Mucosa of rectum (tissue), 2 donors: ENCODE measurements at regions not wholly inside any gene's neighbourhood (a gene's known extent, or its start where the extent isn't known, plus 50 kb on each side); places are given as distances from the start of the nearest gene placed in this dataset.
"Not testable (repeated sequence)": the region's sequence is repeated elsewhere in the genome, so short reads cannot be mapped to it uniquely, and the experiment has no call there.

Experiments
- H3K27ac ChIP-seq, 2 donors: one replicate each; pipeline ENCODE4 v1.7.0; 2013; ENCODE audit warnings: inconsistent platforms in 2 of 2, low read depth in 2 of 2, low read length in 2 of 2
- H3K27me3 ChIP-seq, 2 donors: one replicate each; pipeline ENCODE4 v1.7.0; 2013; ENCODE audit warnings: low read length in 2 of 2; ENCODE audit not compliant: control insufficient read depth in 2 of 2, insufficient read depth in 2 of 2
- H3K36me3 ChIP-seq, 2 donors: one replicate each; pipeline ENCODE4 v1.7.0; 2013; ENCODE audit warnings: low read length in 2 of 2; ENCODE audit not compliant: control insufficient read depth in 2 of 2, insufficient read depth in 2 of 2
- H3K4me1 ChIP-seq, 2 donors: one replicate each; pipeline ENCODE4 v1.7.0; 2013; ENCODE audit warnings: low read length in 2 of 2, mild to moderate bottlenecking in 1 of 2; ENCODE audit not compliant: control insufficient read depth in 2 of 2, insufficient read depth in 2 of 2
- H3K4me3 ChIP-seq, 2 donors: one replicate each; pipeline ENCODE4 v1.7.0; 2013; ENCODE audit warnings: low read length in 2 of 2
- H3K9ac ChIP-seq, 2 donors: one replicate each; pipeline ENCODE4 v1.7.0; 2013; ENCODE audit warnings: low read length in 2 of 2, low read depth in 1 of 2, mild to moderate bottlenecking in 1 of 2
- H3K9me3 ChIP-seq, 2 donors: one replicate each; pipeline ENCODE4 v1.7.0; 2013; ENCODE audit warnings: low read length in 2 of 2; ENCODE audit not compliant: control insufficient read depth in 2 of 2
- donor health status: healthy.
- donor health status: Normal muscosa, but diverticular disease.

GRCh38 chr12:87413784-87414183, 615.4 kb downstream of the C12orf50 start:
- Histone ChIP-seq H3K4me1 (no peaks in the 10 kb centered on the region), H3K27ac (no peak overlapping the region), H3K36me3 (no peaks in the 10 kb centered on the region), H3K4me3 (no peak overlapping the region), H3K27me3 (no peaks in the 10 kb centered on the region), H3K9ac (no peak overlapping the region), H3K9me3 (no peaks in the 10 kb centered on the region)

GRCh38 chr12:87406926-87407325, 622.3 kb downstream of the C12orf50 start:
- no peak overlapping the region for H3K4me3 ChIP-seq
- H3K9me3 ChIP-seq, result no peaks in the 10 kb centered on the region
- no peak overlapping the region for H3K27ac ChIP-seq
- no peaks in the 10 kb centered on the region for H3K27me3 ChIP-seq
- no peaks in the 10 kb centered on the region for H3K36me3 ChIP-seq
- no peak overlapping the region for H3K9ac ChIP-seq
- H3K4me1 ChIP-seq, result no peaks in the 10 kb centered on the region

GRCh38 chr12:87405918-87406317, 623.3 kb downstream of the C12orf50 start:
- no peak overlapping the region for H3K27ac ChIP-seq
- H3K9ac ChIP-seq, result no peak overlapping the region
- no peak overlapping the region for H3K4me3 ChIP-seq
- H3K27me3 ChIP-seq, result no peaks in the 10 kb centered on the region
- no peaks in the 10 kb centered on the region for H3K9me3 ChIP-seq
- no peaks in the 10 kb centered on the region for H3K4me1 ChIP-seq
- no peaks in the 10 kb centered on the region for H3K36me3 ChIP-seq

GRCh38 chr12:87394168-87394567, 635.0 kb downstream of the C12orf50 start:
- H3K27ac ChIP-seq, H3K9me3 ChIP-seq, H3K9ac ChIP-seq, H3K4me1 ChIP-seq, H3K4me3 ChIP-seq, H3K27me3 ChIP-seq, H3K36me3 ChIP-seq: not testable (repeated sequence)

GRCh38 chr12:87388376-87388775, 640.8 kb downstream of the C12orf50 start:
- Histone ChIP-seq H3K27me3 (no peaks in the 10 kb centered on the region), H3K27ac (no peak overlapping the region), H3K36me3 (no peaks in the 10 kb centered on the region), H3K9ac (no peak overlapping the region), H3K9me3 (no peaks in the 10 kb centered on the region), H3K4me3 (no peak overlapping the region), H3K4me1 (peaks cover 0 to 4% of the 10 kb centered on the region in 2 donors)

- Histone ChIP-seq H3K9me3 (no peaks in the 10 kb centered on the region), H3K27ac (no peak overlapping the region), H3K27me3 (no peaks in the 10 kb centered on the region)
These were observed 643.9 kb downstream of the C12orf50 start for GRCh38 chr12:87385322-87385721.

GRCh38 chr12:87384226-87384625, 645.0 kb downstream of the C12orf50 start:
- Histone ChIP-seq H3K4me1 (peaks cover 0 to 4% of the 10 kb centered on the region in 2 donors), H3K9me3 (no peaks in the 10 kb centered on the region), H3K27ac (no peak overlapping the region), H3K4me3 (no peak overlapping the region), H3K9ac (no peak overlapping the region), H3K36me3 (no peaks in the 10 kb centered on the region), H3K27me3 (no peaks in the 10 kb centered on the region)

More at GRCh38 chr12:87385322-87385721, 643.9 kb downstream of the C12orf50 start:
- H3K4me1 ChIP-seq, result peaks cover 0 to 4% of the 10 kb centered on the region in 2 donors
- H3K4me3 ChIP-seq, result no peak overlapping the region
- H3K36me3 ChIP-seq, result no peaks in the 10 kb centered on the region
- H3K9ac ChIP-seq, result no peak overlapping the region

- no peaks in the 10 kb centered on the region for H3K9me3 ChIP-seq
- H3K27me3 ChIP-seq, result no peaks in the 10 kb centered on the region
- H3K4me1 ChIP-seq, result peaks cover 0 to 4% of the 10 kb centered on the region in 2 donors
- H3K36me3 ChIP-seq, result no peaks in the 10 kb centered on the region
- no peak overlapping the region for H3K9ac ChIP-seq
- H3K4me3 ChIP-seq, result no peak overlapping the region
- H3K27ac ChIP-seq, result no peak overlapping the region
These were observed 645.5 kb downstream of the C12orf50 start for GRCh38 chr12:87383680-87384079.

GRCh38 chr12:87382959-87383566, 646.1 kb downstream of the C12orf50 start:
- Histone ChIP-seq H3K9me3 (no peaks in the 10 kb centered on the region), H3K4me1 (peaks cover 0 to 4% of the 10 kb centered on the region in 2 donors), H3K27ac (no peak overlapping the region), H3K9ac (no peak overlapping the region), H3K36me3 (no peaks in the 10 kb centered on the region), H3K27me3 (no peaks in the 10 kb centered on the region), H3K4me3 (no peak overlapping the region)

- Histone ChIP-seq H3K27ac (no peak overlapping the region), H3K9ac (no peak overlapping the region), H3K36me3 (no peaks in the 10 kb centered on the region), H3K4me3 (no peak overlapping the region), H3K4me1 (peaks cover 0 to 4% of the 10 kb centered on the region in 2 donors), H3K9me3 (no peaks in the 10 kb centered on the region), H3K27me3 (no peaks in the 10 kb centered on the region)
These were observed 646.8 kb downstream of the C12orf50 start for GRCh38 chr12:87382436-87382835.

- Histone ChIP-seq H3K9me3 (no peaks in the 10 kb centered on the region), H3K27me3 (no peaks in the 10 kb centered on the region), H3K4me3 (no peak overlapping the region), H3K9ac (no peak overlapping the region), H3K4me1 (peaks cover 0 to 4% of the 10 kb centered on the region in 2 donors), H3K36me3 (no peaks in the 10 kb centered on the region), H3K27ac (no peak overlapping the region)
These were observed 647.5 kb downstream of the C12orf50 start for GRCh38 chr12:87381742-87382141.
